Caco-2 (cell line): ENCODE measurements at regions not wholly inside any gene's neighbourhood (a gene's known extent, or its start where the extent isn't known, plus 50 kb on each side); places are given as distances from the start of the nearest gene placed in this dataset.

Source experiments
- BruUV-seq: library from RNA; stranded (reverse); fragments of 400-500 nt; replicated peaks from 2 replicates; lab custom pipeline; 2021; lab: Mats Ljungman, UMichigan
- CTCF ChIA-PET: fragments of 300-600 bp; sonication (Branson Sonifier 250); formaldehyde crosslinking; loops from one replicate; lab custom pipeline; 2022; ENCODE audit warnings: antibody characterized with exemption; lab: Charles Lee
- POLR2A ChIA-PET: fragments of 300-600 bp; sonication (Branson Sonifier 250); formaldehyde crosslinking; loops from one replicate; lab custom pipeline; 2022; ENCODE audit warnings: antibody characterized with exemption; lab: Charles Lee
- DNase-seq, 2 experiments: peaks; one replicate each; pipeline versions ENCODE4 v3.0.0 to v3.0.0-alpha.2; 2020 to 2022
- H3K27me3 ChIP-seq: replicated peaks from 2 replicates; pipeline ENCODE4 v1.6.0; 2011; ENCODE audit warnings: low read length; ENCODE audit not compliant: control insufficient read depth, insufficient read depth
- H3K36me3 ChIP-seq: 2 replicates; pipeline ENCODE4 v1.5.1; 2011; ENCODE audit warnings: low read length; ENCODE audit not compliant: control insufficient read depth, insufficient read depth
- H3K4me1 ChIP-seq: fragments of 250-450 bp; sonication (Bioruptor Pico); 2 replicates; pipeline ENCODE4 v1.5.1; 2020; ENCODE audit warnings: mild to moderate bottlenecking
- H3K4me3 ChIP-seq: 2 replicates; pipeline ENCODE4 v1.5.1; 2011; ENCODE audit warnings: low read depth, mild to moderate bottlenecking, control low read depth, low read length
- H3K9me3 ChIP-seq: fragments of 250-450 bp; sonication (Bioruptor Pico); 2 replicates; pipeline ENCODE4 v1.5.1; 2020; ENCODE audit warnings: mild to moderate bottlenecking, moderate library complexity
- H3K27ac Mint-ChIP-seq: one replicate; pipeline ENCODE4 v1.8.0; 2022; ENCODE audit warnings: mixed read lengths; ENCODE audit not compliant: unreplicated experiment
- H3K27me3 Mint-ChIP-seq: one replicate; pipeline ENCODE4 v1.8.0; 2022; ENCODE audit warnings: mixed read lengths; ENCODE audit not compliant: insufficient read depth, unreplicated experiment
- H3K36me3 Mint-ChIP-seq: one replicate; pipeline ENCODE4 v1.8.0; 2022; ENCODE audit warnings: mild to moderate bottlenecking, mixed read lengths; ENCODE audit not compliant: insufficient read depth, unreplicated experiment
- H3K4me1 Mint-ChIP-seq: one replicate; pipeline ENCODE4 v1.8.0; 2022; ENCODE audit warnings: low read depth, mixed read lengths; ENCODE audit not compliant: unreplicated experiment
- H3K4me3 Mint-ChIP-seq: one replicate; pipeline ENCODE4 v1.8.0; 2022; ENCODE audit warnings: mild to moderate bottlenecking, moderate library complexity, mixed read lengths; ENCODE audit not compliant: unreplicated experiment
- H3K9me3 Mint-ChIP-seq: one replicate; pipeline ENCODE4 v1.8.0; 2022; ENCODE audit warnings: mixed read lengths; ENCODE audit not compliant: unreplicated experiment
- intact Hi-C: fragments of 100-400 bp; cut with micrococcal nuclease; formaldehyde crosslinking; loops from one replicate; pipeline ENCODE4 v1.10.0; 2022; ENCODE audit not compliant: unreplicated experiment
- TF ChIP-seq, protein P1 (sequence below), 2 experiments: fragments of 200-600 bp in 1 of 2; IDR thresholded peaks; 1 replicate in 1 of 2; 2 replicates in 1 of 2; pipeline versions ENCODE4 v1.5.1 to v1.8.0; 2011 to 2022; ENCODE audit warnings: antibody characterized with exemption in 1 of 2, control low read depth in 1 of 2, inconsistent platforms in 1 of 2, low read depth in 1 of 2, low read length in 1 of 2, mild to moderate bottlenecking in 1 of 2, moderate library complexity in 1 of 2; ENCODE audit not compliant: insufficient read depth in 1 of 2, severe bottlenecking in 1 of 2, unreplicated experiment in 1 of 2

DNA sequence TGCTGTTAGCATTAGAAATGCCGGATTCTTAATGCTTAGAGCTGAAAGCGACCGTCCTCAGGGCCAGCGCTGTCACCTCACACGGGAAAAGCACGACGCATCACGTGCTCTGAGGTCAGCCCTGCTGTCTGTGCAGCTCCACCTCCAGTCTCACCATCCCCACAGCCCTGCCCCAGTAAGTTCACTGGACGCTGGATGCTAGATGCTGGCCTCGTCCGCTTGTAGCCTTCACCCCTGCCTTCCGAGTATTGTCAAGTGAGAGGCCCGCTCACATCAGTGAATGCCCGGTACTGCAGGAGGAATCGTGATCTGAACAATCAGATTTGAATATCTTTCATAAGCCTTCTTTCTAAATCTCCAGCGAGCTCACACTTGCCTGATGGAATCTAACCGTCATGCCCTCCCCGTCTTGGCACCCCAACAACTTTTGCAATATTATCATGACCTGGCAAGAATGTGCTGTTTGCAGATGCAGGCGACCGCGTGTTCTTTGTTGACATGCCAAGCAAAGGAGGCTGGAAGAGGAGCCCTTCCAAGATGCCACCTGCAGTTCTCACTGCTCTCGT is 64.9 kb downstream of the DLL1 start:
- ChIA-PET CTCF (no interaction called here), POLR2A (no interaction called here)
- H3K27ac Mint-ChIP-seq = no peak overlapping the region
- Histone ChIP-seq H3K9me3 (no peaks in the 10 kb centered on the region), H3K36me3 (no peaks in the 10 kb centered on the region), H3K4me3 (no peak overlapping the region), H3K27me3 (no peaks in the 10 kb centered on the region), H3K4me1 (no peaks in the 10 kb centered on the region; the same call in 1 of the 2 replicates)
- TF ChIP-seq, protein P1, sequence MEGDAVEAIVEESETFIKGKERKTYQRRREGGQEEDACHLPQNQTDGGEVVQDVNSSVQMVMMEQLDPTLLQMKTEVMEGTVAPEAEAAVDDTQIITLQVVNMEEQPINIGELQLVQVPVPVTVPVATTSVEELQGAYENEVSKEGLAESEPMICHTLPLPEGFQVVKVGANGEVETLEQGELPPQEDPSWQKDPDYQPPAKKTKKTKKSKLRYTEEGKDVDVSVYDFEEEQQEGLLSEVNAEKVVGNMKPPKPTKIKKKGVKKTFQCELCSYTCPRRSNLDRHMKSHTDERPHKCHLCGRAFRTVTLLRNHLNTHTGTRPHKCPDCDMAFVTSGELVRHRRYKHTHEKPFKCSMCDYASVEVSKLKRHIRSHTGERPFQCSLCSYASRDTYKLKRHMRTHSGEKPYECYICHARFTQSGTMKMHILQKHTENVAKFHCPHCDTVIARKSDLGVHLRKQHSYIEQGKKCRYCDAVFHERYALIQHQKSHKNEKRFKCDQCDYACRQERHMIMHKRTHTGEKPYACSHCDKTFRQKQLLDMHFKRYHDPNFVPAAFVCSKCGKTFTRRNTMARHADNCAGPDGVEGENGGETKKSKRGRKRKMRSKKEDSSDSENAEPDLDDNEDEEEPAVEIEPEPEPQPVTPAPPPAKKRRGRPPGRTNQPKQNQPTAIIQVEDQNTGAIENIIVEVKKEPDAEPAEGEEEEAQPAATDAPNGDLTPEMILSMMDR (IDR thresholded peaks at IDR 0.05; ENCODE audit: insufficient read depth in 1 of 2, low read depth in 1 of 2, low read length in 1 of 2, severe bottlenecking in 1 of 2, unreplicated experiment in 1 of 2) = no peak
- peak in 1 of 2 experiments; percentile 14 for DNase-seq
- H3K9me3 Mint-ChIP-seq = no peaks in the 10 kb centered on the region
- H3K27me3 Mint-ChIP-seq = no peaks in the 10 kb centered on the region
- no peak overlapping the region for H3K4me3 Mint-ChIP-seq
- no peaks in the 10 kb centered on the region for H3K4me1 Mint-ChIP-seq
- BruUV-seq = no TSS peak
- no peaks in the 10 kb centered on the region for H3K36me3 Mint-ChIP-seq
- intact Hi-C loops = no loop called here

DNA sequence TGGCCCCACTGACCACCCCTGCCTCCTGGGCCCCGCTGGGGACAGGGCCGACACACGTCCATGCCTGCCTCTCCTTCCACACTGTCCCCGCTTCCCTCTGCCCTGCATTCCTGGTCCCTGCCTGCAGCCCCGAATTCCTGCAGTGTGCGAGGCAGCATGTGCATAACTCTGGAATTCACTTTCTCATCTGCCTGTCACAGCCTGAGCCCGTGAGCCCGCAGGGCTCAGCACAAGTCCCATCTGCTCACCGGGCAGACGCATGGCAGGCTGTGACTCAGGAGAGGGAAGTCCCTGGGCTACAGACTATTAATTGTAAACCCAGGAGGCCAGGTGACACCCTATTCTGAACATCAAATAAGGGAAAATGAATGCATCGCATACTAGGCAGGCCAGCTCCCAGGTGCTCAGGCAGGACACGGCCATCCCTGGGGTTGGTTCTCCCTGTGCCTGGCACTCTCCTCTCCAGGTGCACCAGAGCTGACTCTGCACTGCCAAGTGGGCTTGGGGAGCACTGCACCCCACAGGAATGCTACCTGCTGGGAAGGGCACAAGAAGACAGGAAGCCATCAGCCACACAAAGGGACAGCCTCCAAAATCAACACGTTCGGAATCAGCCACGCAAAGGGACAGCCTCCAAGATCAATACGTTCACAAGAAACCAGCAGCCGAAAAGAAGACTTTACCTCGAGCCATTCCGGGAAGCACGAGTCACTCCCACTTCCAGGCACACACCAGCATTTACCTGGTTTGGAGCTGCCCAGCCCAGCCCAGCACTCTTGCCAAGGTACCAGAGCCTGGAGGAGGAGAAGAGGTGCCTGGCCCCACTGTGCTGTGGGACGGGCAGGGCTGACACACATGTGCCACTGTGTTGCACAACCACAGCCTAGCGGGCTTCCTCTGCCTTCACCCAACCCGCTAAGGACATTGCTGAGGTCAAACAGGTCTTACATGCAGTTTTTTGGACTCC is 65.9 kb downstream of the DLL1 start:
- intact Hi-C loops = no loop called here
- TF ChIP-seq, protein P1 (IDR thresholded peaks at IDR 0.05; ENCODE audit: insufficient read depth in 1 of 2, low read depth in 1 of 2, low read length in 1 of 2, severe bottlenecking in 1 of 2, unreplicated experiment in 1 of 2) = no peak
- H3K27ac Mint-ChIP-seq = no peak overlapping the region
- no peak overlapping the region for H3K4me3 ChIP-seq
- no peaks in the 10 kb centered on the region for H3K4me1 Mint-ChIP-seq
- no peaks in the 10 kb centered on the region for H3K27me3 Mint-ChIP-seq
- H3K9me3 ChIP-seq = no peaks in the 10 kb centered on the region
- no peaks in the 10 kb centered on the region for H3K36me3 Mint-ChIP-seq
- no peaks in the 10 kb centered on the region for H3K9me3 Mint-ChIP-seq
- CTCF ChIA-PET = no interaction called here
- H3K4me1 ChIP-seq = no peaks in the 10 kb centered on the region; the same call in 1 of the 2 replicates
- no peaks in the 10 kb centered on the region for H3K36me3 ChIP-seq
- DNase-seq = peak in 1 of 2 experiments; percentile 48
- H3K4me3 Mint-ChIP-seq = no peak overlapping the region
- BruUV-seq = no TSS peak
- no peaks in the 10 kb centered on the region for H3K27me3 ChIP-seq
- POLR2A ChIA-PET = no interaction called here

- H3K4me1 Mint-ChIP-seq = no peaks in the 10 kb centered on the region
- no TSS peak for BruUV-seq
- no peak overlapping the region for H3K27ac Mint-ChIP-seq
These were observed 66.9 kb downstream of the DLL1 start for GRCh38 chr6:170223718-170224693.

More at GRCh38 chr6:170223718-170224693, 66.9 kb downstream of the DLL1 start:
- ChIA-PET CTCF (no interaction called here), POLR2A (no interaction called here)
- Histone ChIP-seq H3K4me1 (no peaks in the 10 kb centered on the region; the same call in 1 of the 2 replicates), H3K27me3 (no peaks in the 10 kb centered on the region), H3K9me3 (no peaks in the 10 kb centered on the region), H3K4me3 (no peak overlapping the region), H3K36me3 (no peaks in the 10 kb centered on the region)
- no peak for DNase-seq
- TF ChIP-seq, protein P1 (IDR thresholded peaks at IDR 0.05; ENCODE audit: insufficient read depth in 1 of 2, low read depth in 1 of 2, low read length in 1 of 2, severe bottlenecking in 1 of 2, unreplicated experiment in 1 of 2) = no peak
- Mint-ChIP-seq H3K27me3 (no peaks in the 10 kb centered on the region), H3K4me3 (no peak overlapping the region), H3K9me3 (no peaks in the 10 kb centered on the region), H3K36me3 (no peaks in the 10 kb centered on the region)
- intact Hi-C loops = no loop called here
